ENCODE measurements at regions not wholly inside any gene's neighbourhood (a gene's known extent, or its start where the extent isn't known, plus 50 kb on each side); places are given as distances from the start of the nearest gene placed in this dataset.

GRCh38 chr11:90531001-90531400 lies 308.2 kb upstream of the CHORDC1 start:
- H3K27ac ChIP-seq (ENCODE audit: low read length) = no peak overlapping the region
- H3K9me3 ChIP-seq (ENCODE audit: control insufficient read depth in 2 of 2, low read length in 2 of 2) = no peaks in the 10 kb centered on the region
- H3K36me3 ChIP-seq (ENCODE audit: control insufficient read depth in 2 of 2, insufficient read depth in 2 of 2, low read length in 2 of 2) = no peaks in the 10 kb centered on the region
- H3K4me3 ChIP-seq (ENCODE audit: low read length in 2 of 2) = no peak overlapping the region
- no peak overlapping the region for H3K9ac ChIP-seq (ENCODE audit: low read length in 2 of 2)
- no peaks in the 10 kb centered on the region for H3K4me1 ChIP-seq (ENCODE audit: control insufficient read depth, insufficient read depth, low read length)
- no peaks in the 10 kb centered on the region for H3K27me3 ChIP-seq (ENCODE audit: control insufficient read depth in 1 of 2, insufficient read depth in 2 of 2, low read length in 2 of 2)

GRCh38 chr11:90525962-90526361 lies 303.1 kb upstream of the CHORDC1 start:
- Histone ChIP-seq H3K36me3 (ENCODE audit: control insufficient read depth in 2 of 2, insufficient read depth in 2 of 2, low read length in 2 of 2) (no peaks in the 10 kb centered on the region), H3K9ac (ENCODE audit: low read length in 2 of 2) (no peak overlapping the region), H3K4me1 (ENCODE audit: control insufficient read depth, insufficient read depth, low read length) (no peaks in the 10 kb centered on the region), H3K9me3 (ENCODE audit: control insufficient read depth in 2 of 2, low read length in 2 of 2) (no peaks in the 10 kb centered on the region), H3K27ac (ENCODE audit: low read length) (no peak overlapping the region), H3K4me3 (ENCODE audit: low read length in 2 of 2) (no peak overlapping the region), H3K27me3 (ENCODE audit: control insufficient read depth in 1 of 2, insufficient read depth in 2 of 2, low read length in 2 of 2) (no peaks in the 10 kb centered on the region)

- no peaks in the 10 kb centered on the region for H3K36me3 ChIP-seq (ENCODE audit: control insufficient read depth in 2 of 2, insufficient read depth in 2 of 2, low read length in 2 of 2)
- no peak overlapping the region for H3K4me3 ChIP-seq (ENCODE audit: low read length in 2 of 2)
- H3K27me3 ChIP-seq (ENCODE audit: control insufficient read depth in 1 of 2, insufficient read depth in 2 of 2, low read length in 2 of 2) = no peaks in the 10 kb centered on the region
- H3K9me3 ChIP-seq (ENCODE audit: control insufficient read depth in 2 of 2, low read length in 2 of 2) = no peaks in the 10 kb centered on the region
- H3K27ac ChIP-seq (ENCODE audit: low read length) = no peak overlapping the region
- no peak overlapping the region for H3K9ac ChIP-seq (ENCODE audit: low read length in 2 of 2)
- no peaks in the 10 kb centered on the region for H3K4me1 ChIP-seq (ENCODE audit: control insufficient read depth, insufficient read depth, low read length)
Measured at GRCh38 chr11:90512846-90513245, 290.0 kb upstream of the CHORDC1 start.

- Histone ChIP-seq H3K36me3 (ENCODE audit: control insufficient read depth in 2 of 2, insufficient read depth in 2 of 2, low read length in 2 of 2) (no peaks in the 10 kb centered on the region), H3K9ac (ENCODE audit: low read length in 2 of 2) (no peak overlapping the region), H3K27ac (ENCODE audit: low read length) (no peak overlapping the region), H3K27me3 (ENCODE audit: control insufficient read depth in 1 of 2, insufficient read depth in 2 of 2, low read length in 2 of 2) (no peaks in the 10 kb centered on the region), H3K9me3 (ENCODE audit: control insufficient read depth in 2 of 2, low read length in 2 of 2) (no peaks in the 10 kb centered on the region), H3K4me1 (ENCODE audit: control insufficient read depth, insufficient read depth, low read length) (no peaks in the 10 kb centered on the region), H3K4me3 (ENCODE audit: low read length in 2 of 2) (no peak overlapping the region)
Measured at GRCh38 chr11:90510839-90511238, 288.0 kb upstream of the CHORDC1 start.

GRCh38 chr11:90500922-90501568 lies 278.2 kb upstream of the CHORDC1 start:
- Histone ChIP-seq H3K27me3 (ENCODE audit: control insufficient read depth in 1 of 2, insufficient read depth in 2 of 2, low read length in 2 of 2) (no peaks in the 10 kb centered on the region), H3K4me3 (ENCODE audit: low read length in 2 of 2) (no peak overlapping the region), H3K9ac (ENCODE audit: low read length in 2 of 2) (no peak overlapping the region), H3K4me1 (ENCODE audit: control insufficient read depth, insufficient read depth, low read length) (no peaks in the 10 kb centered on the region), H3K27ac (ENCODE audit: low read length) (no peak overlapping the region), H3K36me3 (ENCODE audit: control insufficient read depth in 2 of 2, insufficient read depth in 2 of 2, low read length in 2 of 2) (no peaks in the 10 kb centered on the region), H3K9me3 (ENCODE audit: control insufficient read depth in 2 of 2, low read length in 2 of 2) (peaks cover 0 to 4% of the 10 kb centered on the region in 2 donors)

- peaks cover 0 to 4% of the 10 kb centered on the region in 2 donors for H3K9me3 ChIP-seq (ENCODE audit: control insufficient read depth in 2 of 2, low read length in 2 of 2)
- H3K4me3 ChIP-seq (ENCODE audit: low read length in 2 of 2) = no peak overlapping the region
Measured at GRCh38 chr11:90496722-90497121, 273.9 kb upstream of the CHORDC1 start.

GRCh38 chr11:90493379-90493778 lies 270.5 kb upstream of the CHORDC1 start:
- no peaks in the 10 kb centered on the region for H3K36me3 ChIP-seq (ENCODE audit: control insufficient read depth in 2 of 2, insufficient read depth in 2 of 2, low read length in 2 of 2)
- peaks cover 0 to 4% of the 10 kb centered on the region in 2 donors for H3K9me3 ChIP-seq (ENCODE audit: control insufficient read depth in 2 of 2, low read length in 2 of 2)
- H3K9ac ChIP-seq (ENCODE audit: low read length in 2 of 2) = no peak overlapping the region
- no peaks in the 10 kb centered on the region for H3K4me1 ChIP-seq (ENCODE audit: control insufficient read depth, insufficient read depth, low read length)
- no peak overlapping the region for H3K4me3 ChIP-seq (ENCODE audit: low read length in 2 of 2)
- no peaks in the 10 kb centered on the region for H3K27me3 ChIP-seq (ENCODE audit: control insufficient read depth in 1 of 2, insufficient read depth in 2 of 2, low read length in 2 of 2)
- no peak overlapping the region for H3K27ac ChIP-seq (ENCODE audit: low read length)

More at GRCh38 chr11:90496722-90497121, 273.9 kb upstream of the CHORDC1 start:
- Histone ChIP-seq H3K9ac (ENCODE audit: low read length in 2 of 2) (no peak overlapping the region), H3K27me3 (ENCODE audit: control insufficient read depth in 1 of 2, insufficient read depth in 2 of 2, low read length in 2 of 2) (no peaks in the 10 kb centered on the region), H3K4me1 (ENCODE audit: control insufficient read depth, insufficient read depth, low read length) (no peaks in the 10 kb centered on the region), H3K27ac (ENCODE audit: low read length) (no peak overlapping the region), H3K36me3 (ENCODE audit: control insufficient read depth in 2 of 2, insufficient read depth in 2 of 2, low read length in 2 of 2) (no peaks in the 10 kb centered on the region)

- Histone ChIP-seq H3K9ac (ENCODE audit: low read length in 2 of 2) (no peak overlapping the region), H3K36me3 (ENCODE audit: control insufficient read depth in 2 of 2, insufficient read depth in 2 of 2, low read length in 2 of 2) (no peaks in the 10 kb centered on the region), H3K27me3 (ENCODE audit: control insufficient read depth in 1 of 2, insufficient read depth in 2 of 2, low read length in 2 of 2) (no peaks in the 10 kb centered on the region), H3K4me1 (ENCODE audit: control insufficient read depth, insufficient read depth, low read length) (no peaks in the 10 kb centered on the region), H3K4me3 (ENCODE audit: low read length in 2 of 2) (no peak overlapping the region), H3K27ac (ENCODE audit: low read length) (no peak overlapping the region), H3K9me3 (ENCODE audit: control insufficient read depth in 2 of 2, low read length in 2 of 2) (no peaks in the 10 kb centered on the region)
Measured at GRCh38 chr11:90491466-90491865, 268.6 kb upstream of the CHORDC1 start.

GRCh38 chr11:90476442-90477007 lies 253.7 kb upstream of the CHORDC1 start:
- Histone ChIP-seq H3K9ac (ENCODE audit: low read length in 2 of 2) (no peak overlapping the region), H3K36me3 (ENCODE audit: control insufficient read depth in 2 of 2, insufficient read depth in 2 of 2, low read length in 2 of 2) (no peaks in the 10 kb centered on the region), H3K9me3 (ENCODE audit: control insufficient read depth in 2 of 2, low read length in 2 of 2) (no peaks in the 10 kb centered on the region), H3K27ac (ENCODE audit: low read length) (no peak overlapping the region), H3K4me1 (ENCODE audit: control insufficient read depth, insufficient read depth, low read length) (no peaks in the 10 kb centered on the region), H3K27me3 (ENCODE audit: control insufficient read depth in 1 of 2, insufficient read depth in 2 of 2, low read length in 2 of 2) (no peaks in the 10 kb centered on the region), H3K4me3 (ENCODE audit: low read length in 2 of 2) (no peak overlapping the region)

- H3K27me3 ChIP-seq (ENCODE audit: control insufficient read depth in 1 of 2, insufficient read depth in 2 of 2, low read length in 2 of 2) = no peaks in the 10 kb centered on the region
- no peak overlapping the region for H3K4me3 ChIP-seq (ENCODE audit: low read length in 2 of 2)
- H3K9ac ChIP-seq (ENCODE audit: low read length in 2 of 2) = no peak overlapping the region
- no peaks in the 10 kb centered on the region for H3K9me3 ChIP-seq (ENCODE audit: control insufficient read depth in 2 of 2, low read length in 2 of 2)
- H3K27ac ChIP-seq (ENCODE audit: low read length) = no peak overlapping the region
- H3K36me3 ChIP-seq (ENCODE audit: control insufficient read depth in 2 of 2, insufficient read depth in 2 of 2, low read length in 2 of 2) = no peaks in the 10 kb centered on the region
- H3K4me1 ChIP-seq (ENCODE audit: control insufficient read depth, insufficient read depth, low read length) = no peaks in the 10 kb centered on the region
Measured at GRCh38 chr11:90468923-90469322, 246.1 kb upstream of the CHORDC1 start.

GRCh38 chr11:90465553-90465952 lies 242.7 kb upstream of the CHORDC1 start:
- Histone ChIP-seq H3K27me3 (ENCODE audit: control insufficient read depth in 1 of 2, insufficient read depth in 2 of 2, low read length in 2 of 2) (no peaks in the 10 kb centered on the region), H3K9me3 (ENCODE audit: control insufficient read depth in 2 of 2, low read length in 2 of 2) (no peaks in the 10 kb centered on the region), H3K4me1 (ENCODE audit: control insufficient read depth, insufficient read depth, low read length) (no peaks in the 10 kb centered on the region), H3K9ac (ENCODE audit: low read length in 2 of 2) (no peak overlapping the region), H3K27ac (ENCODE audit: low read length) (no peak overlapping the region), H3K4me3 (ENCODE audit: low read length in 2 of 2) (no peak overlapping the region), H3K36me3 (ENCODE audit: control insufficient read depth in 2 of 2, insufficient read depth in 2 of 2, low read length in 2 of 2) (no peaks in the 10 kb centered on the region)

Data from stomach smooth muscle (tissue), 2 donors.